ENCODE measurements at regions not wholly inside any gene's neighbourhood (a gene's known extent, or its start where the extent isn't known, plus 50 kb on each side); places are given as distances from the start of the nearest gene placed in this dataset.

- no peaks in the 10 kb centered on the region for H3K36me3 ChIP-seq (replicated peaks in 1 of 2; ENCODE audit: control insufficient read depth in 1 of 2, insufficient read depth in 2 of 2, low read length in 2 of 2)
- no peak overlapping the region for H3K4me3 ChIP-seq (replicated peaks in 1 of 3; ENCODE audit: low read depth in 2 of 3, low read length in 3 of 3)
- H3K27me3 ChIP-seq (ENCODE audit: control insufficient read depth in 2 of 2, insufficient read depth in 2 of 2, low read length in 2 of 2): no peaks in the 10 kb centered on the region
- H3K27me3 Mint-ChIP-seq (ENCODE audit: low read depth in 3 of 3): no peaks in the 10 kb centered on the region
- no peaks in the 10 kb centered on the region for H3K36me3 Mint-ChIP-seq
- no peak overlapping the region for H3K9ac ChIP-seq (ENCODE audit: insufficient read depth, low read length, poor library complexity, severe bottlenecking)
- peaks cover 17% of the 10 kb centered on the region for H3K4me1 Mint-ChIP-seq
- H3K4me3 Mint-ChIP-seq: no peak overlapping the region
- H2AFZ ChIP-seq (ENCODE audit: insufficient read depth, low read depth, low read length, poor library complexity, severe bottlenecking): peak overlapping the region; percentile 12
- H3K4me1 ChIP-seq (ENCODE audit: control insufficient read depth in 1 of 2, insufficient read depth in 2 of 2, low read length in 2 of 2): peaks cover 27 to 31% of the 10 kb centered on the region in 2 donors
- no peaks in the 10 kb centered on the region for H3K9me3 ChIP-seq (replicated peaks in 1 of 2; ENCODE audit: control insufficient read depth in 1 of 2, insufficient read depth in 1 of 2, low read length in 2 of 2)
- H3K9me3 Mint-ChIP-seq: peaks cover 0 to 6% (median 0%) of the 10 kb centered on the region in 7 donors
- no peaks in the 10 kb centered on the region for H4K20me1 ChIP-seq (ENCODE audit: insufficient read depth, low read length)
- H3K4me2 ChIP-seq (replicated peaks; ENCODE audit: extremely low read depth, low read length, poor library complexity, severe bottlenecking): no peak overlapping the region
- DNase-seq: peak; percentile 11 to 50 (median 20)
- 8% methylated on average over 4 of the region's 7 CpGs for WGBS (ENCODE audit: insufficient coverage)
- H3K27ac ChIP-seq (ENCODE audit: low read depth in 1 of 2, low read length in 2 of 2): no peak overlapping the region
- H3K27ac Mint-ChIP-seq: no peak overlapping the region
- TF ChIP-seq CTCF (IDR thresholded peaks at IDR 0.05): no peak
- intact Hi-C loops (cut with micrococcal nuclease): no loop called here
- H3K79me2 ChIP-seq (ENCODE audit: insufficient read depth, low read length): no peaks in the 10 kb centered on the region
These were observed 149.7 kb downstream of the TXNL1 start for GRCh38 chr18:56488739-56489138.

GRCh38 chr18:56487801-56488200 lies 150.6 kb downstream of the TXNL1 start:
- no peak overlapping the region for H3K4me2 ChIP-seq (replicated peaks; ENCODE audit: extremely low read depth, low read length, poor library complexity, severe bottlenecking)
- no peak overlapping the region for H2AFZ ChIP-seq (ENCODE audit: insufficient read depth, low read depth, low read length, poor library complexity, severe bottlenecking)
- no peaks in the 10 kb centered on the region for H4K20me1 ChIP-seq (ENCODE audit: insufficient read depth, low read length)
- no CpG with 5 or more reads among the region's 2 CpGs for WGBS (ENCODE audit: insufficient coverage)
- no peaks in the 10 kb centered on the region for H3K79me2 ChIP-seq (ENCODE audit: insufficient read depth, low read length)
- peaks cover 0 to 6% (median 0%) of the 10 kb centered on the region in 7 donors for H3K9me3 Mint-ChIP-seq
- no peak overlapping the region for H3K27ac Mint-ChIP-seq
- no peaks in the 10 kb centered on the region for H3K36me3 Mint-ChIP-seq
- no peak overlapping the region for H3K4me3 Mint-ChIP-seq
- H3K9ac ChIP-seq (ENCODE audit: insufficient read depth, low read length, poor library complexity, severe bottlenecking): no peak overlapping the region
- H3K4me3 ChIP-seq (replicated peaks in 1 of 3; ENCODE audit: low read depth in 2 of 3, low read length in 3 of 3): no peak overlapping the region
- intact Hi-C loops (cut with micrococcal nuclease): no loop called here
- H3K36me3 ChIP-seq (replicated peaks in 1 of 2; ENCODE audit: control insufficient read depth in 1 of 2, insufficient read depth in 2 of 2, low read length in 2 of 2): no peaks in the 10 kb centered on the region
- no peak for TF ChIP-seq CTCF (IDR thresholded peaks at IDR 0.05)
- peak in 1 of 3 donors; percentile 11 for DNase-seq
- H3K4me1 ChIP-seq (ENCODE audit: control insufficient read depth in 1 of 2, insufficient read depth in 2 of 2, low read length in 2 of 2): peaks cover 27 to 31% of the 10 kb centered on the region in 2 donors
- no peaks in the 10 kb centered on the region for H3K27me3 Mint-ChIP-seq (ENCODE audit: low read depth in 3 of 3)
- no peaks in the 10 kb centered on the region for H3K9me3 ChIP-seq (replicated peaks in 1 of 2; ENCODE audit: control insufficient read depth in 1 of 2, insufficient read depth in 1 of 2, low read length in 2 of 2)
- no peak overlapping the region for H3K27ac ChIP-seq (ENCODE audit: low read depth in 1 of 2, low read length in 2 of 2)
- H3K27me3 ChIP-seq (ENCODE audit: control insufficient read depth in 2 of 2, insufficient read depth in 2 of 2, low read length in 2 of 2): no peaks in the 10 kb centered on the region
- peaks cover 17% of the 10 kb centered on the region for H3K4me1 Mint-ChIP-seq
